8988T (cell line): ENCODE measurements at regions not wholly inside any gene's neighbourhood (a gene's known extent, or its start where the extent isn't known, plus 50 kb on each side); places are given as distances from the start of the nearest gene placed in this dataset.
A peak's percentile ranks its signal among the peaks of the same experiment; 100 is the strongest.

Source experiments
- DNase-seq: peaks from one replicate; pipeline ENCODE4 v3.0.0; 2011

DNA sequence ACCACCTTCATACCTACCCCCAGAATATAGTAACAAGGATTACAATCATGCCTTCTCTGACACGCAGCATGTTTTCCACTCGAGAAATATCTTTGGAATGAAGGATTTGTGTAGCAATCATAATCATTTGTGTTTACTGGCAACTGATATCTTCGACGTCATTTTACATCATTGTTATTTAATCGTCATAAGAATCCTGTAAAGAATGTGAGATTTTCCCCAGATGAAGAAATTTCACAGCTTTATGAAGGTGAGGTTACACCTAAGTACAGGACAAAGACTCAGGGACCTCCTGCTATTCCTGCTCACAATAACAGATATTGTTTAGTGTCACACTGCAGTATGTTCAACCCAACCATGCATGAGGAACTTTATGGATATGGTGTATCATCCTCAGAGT, 198.2 kb upstream of the LDB2 start:
- DNase-seq: no peak

GRCh38 chr4:17095771-17096170, 197.3 kb upstream of the LDB2 start:
- no peak for DNase-seq

DNA sequence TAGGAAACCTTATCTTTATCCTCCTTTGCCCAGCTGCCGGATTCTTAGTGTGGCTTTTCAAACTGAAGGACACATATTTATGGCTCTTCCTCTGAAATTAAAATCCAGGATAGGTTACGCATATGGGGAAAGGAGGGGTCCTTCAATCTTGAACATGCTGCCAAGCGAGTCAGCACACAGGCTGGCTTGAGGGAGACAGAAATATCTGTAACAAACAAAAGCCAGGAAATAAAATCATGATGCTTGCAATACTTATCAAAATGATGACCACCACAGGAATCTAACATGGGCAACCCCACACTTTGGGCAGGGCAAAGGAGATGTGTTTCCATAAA, 196.4 kb upstream of the LDB2 start:
- DNase-seq: no peak

- DNase-seq: no peak
Measured at GRCh38 chr4:17094159-17094875, 195.9 kb upstream of the LDB2 start.

- DNase-seq: no peak
Measured at GRCh38 chr4:17093481-17093880, 195.0 kb upstream of the LDB2 start.

DNA sequence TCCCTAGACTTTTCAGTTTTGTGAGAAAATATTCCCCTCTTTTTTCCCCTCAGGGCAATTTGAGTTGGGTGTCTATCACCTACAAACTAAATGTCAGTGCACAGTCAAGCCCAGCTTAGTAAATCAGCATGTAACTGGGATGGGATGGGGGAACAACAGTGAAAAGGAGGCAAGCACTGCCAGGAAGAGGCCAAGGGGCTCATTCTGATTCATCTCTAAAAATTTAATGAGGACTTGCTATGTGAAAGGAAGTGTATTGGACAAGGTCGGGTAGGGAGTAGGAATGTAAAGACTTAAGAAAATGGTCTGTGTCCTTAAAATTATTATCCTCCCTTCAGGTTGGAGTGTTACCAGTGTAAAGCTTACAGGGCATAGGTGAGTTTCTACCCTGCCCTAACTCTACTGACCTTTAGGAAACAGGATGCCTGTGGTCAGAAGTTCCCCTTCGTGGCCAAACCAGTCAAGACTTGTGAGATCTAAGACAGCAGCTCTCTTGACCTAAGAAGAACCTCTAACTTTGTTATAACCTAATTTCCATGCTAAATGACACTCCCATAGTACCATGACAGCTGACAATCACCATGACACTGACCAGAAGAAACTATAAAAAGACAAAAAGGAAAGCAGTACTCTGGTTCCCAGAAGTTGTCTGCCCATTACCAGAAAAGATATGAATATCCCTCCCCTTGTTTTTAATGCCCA, 194.4 kb upstream of the LDB2 start:
- DNase-seq: no peak

- no peak for DNase-seq
Measured at GRCh38 chr4:17091104-17091503, 192.7 kb upstream of the LDB2 start.

DNA sequence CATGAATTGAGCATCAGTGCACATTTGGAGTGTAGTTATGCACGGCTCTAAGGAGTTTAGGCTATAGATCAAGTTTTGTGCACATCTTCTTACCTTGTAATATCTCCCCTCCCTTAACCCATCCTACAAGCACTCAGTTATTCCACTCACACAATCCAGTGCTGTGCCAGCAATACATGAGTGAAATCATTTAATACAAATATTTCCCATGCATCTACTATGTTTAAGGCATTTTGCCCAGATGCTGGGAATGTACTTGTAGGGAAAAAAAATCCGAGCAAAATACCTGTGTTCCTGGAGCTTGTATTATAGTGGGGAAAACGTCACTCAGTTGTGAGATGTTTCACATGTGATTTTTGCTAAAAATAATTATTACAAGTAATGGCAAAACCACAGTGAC, 191.6 kb upstream of the LDB2 start:
- DNase-seq: no peak

DNA sequence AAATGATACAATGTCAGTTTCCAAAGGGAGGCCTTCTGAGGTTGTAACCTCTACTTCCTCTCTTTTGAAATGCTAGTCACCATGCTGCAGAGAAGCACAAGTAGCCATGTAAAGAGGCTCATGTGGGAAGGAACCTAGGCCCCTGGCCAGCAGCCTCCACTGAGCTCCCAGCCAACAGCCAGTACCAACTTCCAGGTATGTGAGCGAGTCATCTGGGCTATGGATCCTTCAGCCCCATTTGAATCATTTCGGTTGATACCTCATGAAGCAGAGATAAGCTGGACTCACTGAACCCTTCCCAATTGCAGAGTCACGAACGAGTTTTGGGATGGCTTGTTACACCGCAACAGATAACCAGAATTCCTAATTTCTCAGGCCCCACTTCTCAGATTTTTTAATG, 187.0 kb upstream of the LDB2 start:
- DNase-seq: no peak

- no peak for DNase-seq
Measured at GRCh38 chr4:17082186-17082585, 183.7 kb upstream of the LDB2 start.

DNA sequence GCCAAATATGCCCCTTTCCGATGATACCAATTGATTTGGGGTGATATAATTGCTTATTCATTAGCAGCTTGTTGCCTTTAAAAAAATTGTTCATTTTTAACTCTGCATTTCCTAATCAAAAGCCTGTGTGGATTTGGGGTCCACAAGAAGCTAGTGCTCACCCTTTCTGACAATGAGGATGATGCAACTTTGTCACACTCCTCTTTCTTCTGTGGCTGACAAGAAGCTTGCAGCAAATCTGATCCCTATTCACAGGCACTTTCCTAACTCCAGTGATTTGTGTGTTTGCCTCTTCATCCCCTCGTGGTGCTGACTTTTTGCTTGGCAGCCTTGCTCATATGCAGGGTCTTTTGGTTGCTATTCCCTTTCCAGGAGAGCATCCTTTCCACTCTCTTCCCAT, 182.7 kb upstream of the LDB2 start:
- no peak for DNase-seq

DNA sequence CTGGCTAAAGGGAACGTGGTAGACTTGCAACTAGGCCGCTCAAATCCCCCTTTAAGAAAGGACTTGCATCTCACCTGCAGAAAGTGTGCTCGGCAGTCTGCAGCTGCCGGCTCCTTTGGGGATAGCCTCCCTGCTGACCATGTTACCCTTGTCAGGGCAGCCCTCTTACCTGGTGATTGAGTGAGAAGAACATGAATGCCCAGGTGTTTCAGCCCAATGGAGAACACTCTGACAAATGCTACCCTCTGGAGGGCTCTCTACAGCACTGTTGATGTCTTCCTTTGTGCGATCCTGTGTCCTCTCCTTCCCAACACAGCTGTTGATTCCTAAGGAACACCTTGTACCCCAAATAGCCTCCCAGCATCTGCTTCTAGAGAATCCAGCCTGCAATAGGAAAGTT, 178.7 kb upstream of the LDB2 start:
- no peak for DNase-seq

GRCh38 chr4:17072483-17072882, 174.0 kb upstream of the LDB2 start:
- no peak for DNase-seq

DNA sequence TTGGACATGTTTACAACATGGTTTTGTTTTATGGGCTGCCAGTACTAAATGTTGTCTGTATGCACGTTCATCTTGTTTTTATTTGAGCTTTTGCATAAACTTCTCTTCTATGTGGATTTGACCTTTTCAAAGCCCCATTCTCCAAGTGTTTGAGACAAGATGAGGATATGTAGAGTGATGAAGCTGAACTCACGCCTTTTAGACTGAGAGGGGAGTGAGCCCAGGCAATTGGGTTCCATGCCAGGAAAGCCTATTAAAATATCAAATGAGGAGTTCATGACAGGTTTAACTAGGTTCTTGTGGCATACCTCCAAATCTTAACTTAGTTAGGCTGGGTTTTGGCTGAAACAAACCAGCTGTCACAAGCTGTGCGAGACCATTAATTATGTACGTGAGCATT, 170.4 kb upstream of the LDB2 start:
- no peak for DNase-seq

DNA sequence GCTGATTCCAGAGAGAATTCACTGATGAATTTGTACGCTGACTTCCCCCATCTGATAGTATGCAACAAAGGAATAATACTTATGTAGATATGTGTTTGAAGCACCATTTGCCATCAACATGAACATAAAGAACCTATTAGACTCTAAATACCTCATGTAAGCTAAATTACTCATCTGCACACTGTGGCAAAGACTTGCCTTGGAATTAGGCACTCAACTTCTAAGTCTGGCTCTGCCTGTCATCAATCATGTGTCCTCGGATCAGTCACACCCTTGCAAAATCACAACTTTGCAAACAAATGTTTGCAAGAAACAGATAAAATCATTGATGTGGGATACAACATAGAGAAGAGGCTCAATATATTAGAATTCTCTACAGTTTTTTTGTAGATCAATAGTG, 169.9 kb upstream of the LDB2 start:
- DNase-seq: no peak

GRCh38 chr4:17066972-17067371, 168.5 kb upstream of the LDB2 start:
- peak; percentile 32 for DNase-seq

DNA sequence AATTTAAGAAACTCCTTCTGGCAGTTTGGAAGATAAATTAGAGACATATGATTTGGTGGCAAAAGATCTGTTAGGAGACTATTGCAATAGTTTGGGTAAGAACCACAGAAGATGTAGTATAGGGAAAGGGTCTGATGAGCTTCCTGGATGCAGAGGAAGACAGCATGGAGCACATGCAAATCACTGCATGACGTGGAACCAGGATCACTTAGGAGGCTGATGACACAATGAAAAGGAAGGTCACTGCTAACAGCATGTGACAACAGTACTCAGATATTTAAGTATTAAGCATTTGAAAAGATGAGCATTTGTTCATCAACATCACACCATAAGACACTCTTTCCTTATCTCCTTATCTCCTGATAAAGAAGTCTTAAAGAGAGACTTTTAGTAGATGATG, 167.8 kb upstream of the LDB2 start:
- no peak for DNase-seq

DNA sequence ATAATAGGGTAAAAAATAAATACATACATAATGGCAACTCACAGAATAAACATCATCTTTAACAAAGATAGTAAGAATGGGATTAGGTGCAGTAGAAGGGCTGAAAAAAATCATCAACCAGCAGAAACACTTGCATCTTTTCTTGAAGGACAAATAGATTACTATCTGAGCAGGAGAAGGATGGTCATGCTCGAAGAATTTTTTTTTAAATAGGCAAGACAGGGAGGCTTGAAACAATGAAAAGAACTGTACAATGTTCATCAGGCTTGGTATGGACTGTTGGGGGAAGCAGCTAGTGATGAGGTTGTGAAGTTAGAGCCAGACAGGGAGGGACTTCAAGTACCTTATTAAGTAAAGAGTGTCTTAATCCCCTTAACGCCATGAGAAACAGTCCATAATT, 167.4 kb upstream of the LDB2 start:
- DNase-seq: no peak

GRCh38 chr4:17064959-17065358, 166.5 kb upstream of the LDB2 start:
- DNase-seq: no peak

- DNase-seq: no peak
Measured at GRCh38 chr4:17063888-17064287, 165.4 kb upstream of the LDB2 start.

GRCh38 chr4:17060230-17060629, 161.8 kb upstream of the LDB2 start:
- DNase-seq: no peak

GRCh38 chr4:17058916-17059741, 160.7 kb upstream of the LDB2 start:
- DNase-seq: no peak

DNA sequence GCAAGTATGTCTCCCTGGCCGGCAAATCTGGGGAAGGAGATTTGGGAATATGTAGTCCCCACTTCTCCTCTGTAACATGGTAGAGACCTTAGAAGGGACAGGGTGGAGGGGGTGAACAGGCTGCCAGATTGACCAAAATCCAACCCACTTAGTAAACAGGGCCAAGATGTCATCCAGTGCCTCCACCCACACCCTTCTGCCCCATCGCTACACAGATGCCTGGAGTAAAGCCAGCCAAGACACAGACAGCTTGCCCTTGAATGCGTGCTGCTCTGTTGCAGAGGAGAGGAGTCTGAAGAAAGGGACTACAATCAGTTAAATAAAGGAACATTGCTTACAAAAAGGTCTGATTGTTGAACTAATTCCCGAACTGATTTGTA, 160.1 kb upstream of the LDB2 start:
- no peak for DNase-seq

DNA sequence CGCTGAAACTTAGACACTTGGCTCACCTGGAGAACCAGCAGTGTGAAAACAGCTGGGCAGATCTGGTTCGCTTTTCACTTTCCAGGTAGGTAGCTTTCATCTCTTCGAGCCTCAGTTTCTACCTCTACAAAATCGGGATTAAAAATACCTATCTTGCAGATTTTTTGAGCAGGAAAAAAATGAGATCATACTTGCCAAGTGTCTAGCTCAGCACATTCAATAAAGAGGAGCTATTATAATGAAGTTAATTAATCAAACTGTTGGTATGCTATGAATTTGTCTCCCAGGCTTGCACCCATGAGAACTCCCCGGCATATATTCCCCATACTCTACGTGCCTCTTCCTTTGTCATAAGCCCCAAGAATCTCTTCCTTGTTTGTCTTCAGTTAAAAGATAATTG, 158.6 kb upstream of the LDB2 start:
- DNase-seq: no peak
